ENCODE measurements at regions not wholly inside any gene's neighbourhood (a gene's known extent, or its start where the extent isn't known, plus 50 kb on each side); places are given as distances from the start of the nearest gene placed in this dataset.
A peak's percentile ranks its signal among the peaks of the same experiment; 100 is the strongest.
"Not testable (repeated sequence)": the region's sequence is repeated elsewhere in the genome, so short reads cannot be mapped to it uniquely, and the experiment has no call there.

DNA sequence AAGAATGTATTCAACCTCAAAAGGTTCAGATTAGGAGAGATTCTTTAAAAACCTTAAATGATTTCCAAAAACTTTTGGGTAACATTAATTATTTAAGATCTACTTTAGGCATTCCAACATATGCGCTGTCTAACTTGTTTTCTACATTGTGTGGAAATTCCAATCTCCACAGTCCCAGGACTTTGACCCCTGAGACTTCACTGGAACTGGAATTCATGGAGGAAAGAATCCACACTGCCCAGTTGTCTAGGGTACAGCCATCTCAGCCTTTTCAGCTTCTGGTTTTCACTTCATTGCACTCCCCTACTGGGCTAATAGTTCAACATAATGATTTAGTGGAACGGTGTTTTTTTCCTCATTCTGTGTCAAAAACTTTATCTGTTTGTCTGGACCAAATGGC lies 161.5 kb downstream of the IER5 start:
- no peak overlapping the region for H3K4me3 ChIP-seq (ENCODE audit: low read depth, low read length)
- FAIRE-seq (no peak), DNase-seq (ENCODE audit: low read depth) (no peak)
- no peaks in the 10 kb centered on the region for H3K36me3 ChIP-seq (ENCODE audit: control insufficient read depth, insufficient read depth, low read length)
- no peak for TF ChIP-seq CTCF (IDR thresholded peaks at IDR 0.05; ENCODE audit: insufficient read depth, low read length, severe bottlenecking)
- H3K27me3 ChIP-seq (ENCODE audit: control insufficient read depth, insufficient read depth, low read length): no peaks in the 10 kb centered on the region

GRCh38 chr1:181251001-181251712 lies 162.7 kb downstream of the IER5 start:
- Histone ChIP-seq H3K27me3 (ENCODE audit: control insufficient read depth, insufficient read depth, low read length) (no peaks in the 10 kb centered on the region), H3K4me3 (ENCODE audit: low read depth, low read length) (no peak overlapping the region), H3K36me3 (ENCODE audit: control insufficient read depth, insufficient read depth, low read length) (no peaks in the 10 kb centered on the region)
- TF ChIP-seq CTCF (IDR thresholded peaks at IDR 0.05; ENCODE audit: insufficient read depth, low read length, severe bottlenecking): no peak
- DNase-seq (ENCODE audit: low read depth): peak; percentile 90
- no peak for FAIRE-seq

DNA sequence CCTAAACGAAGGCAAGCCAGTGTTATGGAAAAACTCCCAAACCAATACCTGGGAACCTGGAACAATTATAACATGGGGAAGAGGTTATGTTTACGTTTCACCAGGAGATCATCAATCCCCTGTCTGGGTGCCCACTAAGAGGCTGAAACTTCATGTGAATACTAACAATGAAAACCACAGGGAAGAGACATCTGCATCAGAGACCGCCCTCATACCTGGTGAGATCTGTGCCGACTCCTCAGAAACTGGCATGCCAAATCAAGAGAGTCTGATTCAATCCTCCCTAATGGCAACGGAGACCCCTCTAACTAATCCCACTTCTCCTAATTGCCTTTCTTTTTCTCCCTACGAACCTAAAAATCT lies 163.2 kb downstream of the IER5 start:
- DNase-seq (ENCODE audit: low read depth) (no peak), FAIRE-seq (no peak)
- no peak for TF ChIP-seq CTCF (IDR thresholded peaks at IDR 0.05; ENCODE audit: insufficient read depth, low read length, severe bottlenecking)
- H3K4me3 ChIP-seq (ENCODE audit: low read depth, low read length): no peak overlapping the region
- H3K36me3 ChIP-seq (ENCODE audit: control insufficient read depth, insufficient read depth, low read length): no peaks in the 10 kb centered on the region
- H3K27me3 ChIP-seq (ENCODE audit: control insufficient read depth, insufficient read depth, low read length): no peaks in the 10 kb centered on the region

GRCh38 chr1:181253601-181254000 lies 165.1 kb downstream of the IER5 start:
- H3K36me3 ChIP-seq (ENCODE audit: control insufficient read depth, insufficient read depth, low read length); FAIRE-seq; H3K27me3 ChIP-seq (ENCODE audit: control insufficient read depth, insufficient read depth, low read length); H3K4me3 ChIP-seq (ENCODE audit: low read depth, low read length); DNase-seq (ENCODE audit: low read depth): not testable (repeated sequence)

GRCh38 chr1:181255270-181255929 lies 166.9 kb downstream of the IER5 start:
- no peak for FAIRE-seq
- Histone ChIP-seq H3K4me3 (ENCODE audit: low read depth, low read length) (no peak overlapping the region), H3K36me3 (ENCODE audit: control insufficient read depth, insufficient read depth, low read length) (no peaks in the 10 kb centered on the region), H3K27me3 (ENCODE audit: control insufficient read depth, insufficient read depth, low read length) (peaks cover 12% of the 10 kb centered on the region)
- DNase-seq (ENCODE audit: low read depth): peak; percentile 95
- no peak for TF ChIP-seq CTCF (IDR thresholded peaks at IDR 0.05; ENCODE audit: insufficient read depth, low read length, severe bottlenecking)

- Histone ChIP-seq H3K36me3 (ENCODE audit: control insufficient read depth, insufficient read depth, low read length) (no peaks in the 10 kb centered on the region), H3K4me3 (ENCODE audit: low read depth, low read length) (no peak overlapping the region), H3K27me3 (ENCODE audit: control insufficient read depth, insufficient read depth, low read length) (peaks cover 12% of the 10 kb centered on the region)
- no peak for TF ChIP-seq CTCF (IDR thresholded peaks at IDR 0.05; ENCODE audit: insufficient read depth, low read length, severe bottlenecking)
- no peak for DNase-seq (ENCODE audit: low read depth)
- no peak for FAIRE-seq
Observed at GRCh38 chr1:181257117-181257516, 168.6 kb downstream of the IER5 start.

Data from bronchial epithelial cell (primary cell).